ENCODE measurements at regions not wholly inside any gene's neighbourhood (a gene's known extent, or its start where the extent isn't known, plus 50 kb on each side); places are given as distances from the start of the nearest gene placed in this dataset.

DNA sequence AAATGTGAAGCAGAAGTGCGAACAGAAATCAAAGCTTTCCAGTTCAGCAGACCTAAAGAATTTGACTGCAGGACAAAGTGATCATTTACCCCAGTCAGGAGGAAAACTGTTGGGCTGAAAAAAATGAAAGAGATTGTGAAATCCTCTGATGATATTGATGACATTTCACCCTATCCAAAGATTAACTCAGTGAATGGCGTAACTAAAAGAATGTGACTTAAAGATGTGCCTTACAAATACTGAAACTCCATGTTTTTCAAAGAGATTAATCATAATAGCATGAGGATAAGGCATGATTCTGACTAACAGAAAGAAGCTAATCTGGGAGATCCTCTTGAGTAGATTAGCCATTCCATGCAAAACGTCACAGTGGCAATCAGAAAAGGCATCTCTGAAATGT, 225.6 kb downstream of the DUSP6 start:
- TF ChIP-seq POLR2AphosphoS5 (IDR thresholded peaks at IDR 0.05; ENCODE audit: borderline replicate concordance, low read depth, low read length) (no peak), EZH2 (IDR thresholded peaks at IDR 0.05) (no peak), FOXP2 (optimal IDR thresholded peaks at IDR 0.05; ENCODE audit: control extremely low read depth, extremely low read length, insufficient read depth) (no peak)

All from SK-N-MC (cell line).